DOHH2 (cell line): ENCODE measurements at regions not wholly inside any gene's neighbourhood (a gene's known extent, or its start where the extent isn't known, plus 50 kb on each side); places are given as distances from the start of the nearest gene placed in this dataset.

ENCODE experiments used
- CTCF ChIP-seq: fragments of 200-600 bp; sonication (generic); IDR thresholded peaks from one replicate; pipeline ENCODE4 v1.5.1; 2014; ENCODE audit warnings: antibody characterized with exemption, mild to moderate bottlenecking, low read depth, low read length; ENCODE audit not compliant: poor library complexity, severe bottlenecking
- EZH2phosphoT487 ChIP-seq: fragments of 200-600 bp; sonication (generic); IDR thresholded peaks from 2 replicates; pipeline ENCODE4 v1.6.1; 2017; ENCODE audit warnings: borderline replicate concordance, mild to moderate bottlenecking, antibody characterized with exemption, low read length, moderate library complexity, mixed read lengths

DNA sequence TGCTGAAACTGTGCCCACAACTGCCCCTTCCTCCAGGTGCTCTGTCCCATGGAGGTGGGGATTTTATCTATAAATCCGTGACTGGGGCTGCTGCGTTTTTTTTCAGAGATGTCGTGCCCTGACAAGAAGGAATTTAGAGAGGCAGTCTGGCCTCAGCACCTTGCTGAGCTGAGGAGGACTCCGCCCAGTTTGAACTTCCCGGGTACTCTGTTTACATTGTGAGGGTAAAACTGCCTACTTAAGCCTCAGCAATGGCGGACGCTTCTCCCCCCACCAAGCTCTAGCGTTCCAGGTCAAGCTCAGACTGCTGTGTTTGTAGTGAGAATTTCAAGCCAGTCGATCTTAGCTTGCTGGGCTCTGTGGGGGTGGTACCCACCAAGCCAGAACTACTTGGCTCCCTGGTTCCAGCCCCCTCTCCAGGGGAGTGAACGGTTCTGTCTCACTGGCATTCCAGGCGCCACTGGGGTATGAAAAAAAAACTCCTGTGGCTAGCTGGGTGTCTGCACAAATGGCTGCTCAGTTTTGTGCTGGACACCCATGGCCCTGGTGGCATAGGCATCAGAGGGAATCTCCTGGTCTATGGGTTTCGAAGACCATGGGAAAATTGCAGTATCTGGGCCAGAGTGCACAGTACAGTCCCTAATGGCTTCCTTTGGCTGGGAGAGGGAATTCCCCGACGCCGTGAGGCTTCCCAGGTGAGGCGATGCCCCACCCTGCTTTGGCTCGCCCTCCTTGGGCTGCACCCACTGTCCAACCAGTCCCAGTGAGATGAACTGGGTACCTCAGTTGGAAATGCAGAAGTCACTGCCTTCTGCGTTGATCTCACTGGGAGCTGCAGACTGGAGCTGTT, 68.5 kb upstream of the SGO1 start:
- no peak for TF ChIP-seq CTCF
- TF ChIP-seq EZH2phosphoT487: no peak
